ENCODE measurements at regions not wholly inside any gene's neighbourhood (a gene's known extent, or its start where the extent isn't known, plus 50 kb on each side); places are given as distances from the start of the nearest gene placed in this dataset.

DNA sequence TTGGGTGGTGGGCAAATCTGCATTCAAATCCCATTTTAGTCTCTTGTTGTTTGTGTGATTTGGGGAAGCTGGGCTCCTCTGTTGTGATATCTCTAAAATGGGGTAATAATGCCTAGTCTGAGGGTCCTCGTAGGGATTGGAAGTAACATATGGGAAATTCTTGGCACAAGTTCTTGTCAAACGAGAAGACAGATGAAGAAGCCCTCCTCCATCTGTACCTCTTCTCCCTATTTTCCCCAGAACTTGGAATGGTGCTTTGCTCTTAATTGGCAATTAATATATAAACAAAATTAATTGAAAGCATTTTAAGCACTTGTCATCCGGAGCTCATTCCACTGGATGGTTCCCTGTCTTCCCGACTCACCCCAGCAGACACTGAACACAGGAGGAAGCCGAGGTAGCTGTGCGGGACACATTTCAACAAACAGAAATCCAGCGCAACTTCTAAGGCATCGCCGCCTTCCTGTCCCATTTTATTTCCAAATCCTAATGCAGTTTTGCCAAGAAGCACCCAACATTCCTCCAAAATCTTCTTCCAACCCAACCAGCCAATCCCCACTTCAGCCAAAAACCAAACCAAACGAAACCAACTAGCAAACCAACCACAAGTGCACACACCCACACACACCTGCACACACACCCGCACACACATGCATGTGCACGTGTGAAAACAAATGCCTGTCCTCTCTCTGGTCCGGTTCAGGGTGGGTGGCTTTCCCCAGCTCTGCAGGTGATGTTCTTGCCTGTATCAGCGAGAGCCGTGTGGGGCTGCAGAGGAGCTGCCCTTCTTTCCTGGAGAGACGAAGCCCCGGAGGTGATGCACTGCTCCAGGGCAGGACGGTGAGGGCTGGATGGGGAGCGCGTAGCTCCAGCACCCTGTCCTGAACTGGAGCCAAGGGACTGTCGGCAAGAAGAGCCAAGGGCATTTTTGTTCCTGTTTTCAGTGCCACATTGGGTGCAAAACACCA lies 100.8 kb upstream of the B3GAT1 start:
- TF ChIP-seq NFRKB (IDR thresholded peaks at IDR 0.05) (no peak), SP1 (IDR thresholded peaks at IDR 0.05) (no peak), ZNF384 (IDR thresholded peaks at IDR 0.05) (no peak), FOXA1 (IDR thresholded peaks at IDR 0.05) (no peak), SUZ12 (IDR thresholded peaks at IDR 0.05) (no peak), L3MBTL2 (conservative IDR thresholded peaks at IDR 0.05) (no peak), HDGF (IDR thresholded peaks at IDR 0.05; ENCODE audit: borderline replicate concordance) (no peak), BHLHE40 (IDR thresholded peaks at IDR 0.05; ENCODE audit: borderline replicate concordance) (no peak), FOXM1 (IDR thresholded peaks at IDR 0.05; ENCODE audit: borderline replicate concordance) (no peak), LEF1 (IDR thresholded peaks at IDR 0.05; ENCODE audit: borderline replicate concordance) (no peak)
- TF ChIP-seq, protein P1, sequence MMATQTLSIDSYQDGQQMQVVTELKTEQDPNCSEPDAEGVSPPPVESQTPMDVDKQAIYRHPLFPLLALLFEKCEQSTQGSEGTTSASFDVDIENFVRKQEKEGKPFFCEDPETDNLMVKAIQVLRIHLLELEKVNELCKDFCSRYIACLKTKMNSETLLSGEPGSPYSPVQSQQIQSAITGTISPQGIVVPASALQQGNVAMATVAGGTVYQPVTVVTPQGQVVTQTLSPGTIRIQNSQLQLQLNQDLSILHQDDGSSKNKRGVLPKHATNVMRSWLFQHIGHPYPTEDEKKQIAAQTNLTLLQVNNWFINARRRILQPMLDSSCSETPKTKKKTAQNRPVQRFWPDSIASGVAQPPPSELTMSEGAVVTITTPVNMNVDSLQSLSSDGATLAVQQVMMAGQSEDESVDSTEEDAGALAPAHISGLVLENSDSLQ (IDR thresholded peaks at IDR 0.05): no peak
